ENCODE measurements at regions not wholly inside any gene's neighbourhood (a gene's known extent, or its start where the extent isn't known, plus 50 kb on each side); places are given as distances from the start of the nearest gene placed in this dataset.

DNA sequence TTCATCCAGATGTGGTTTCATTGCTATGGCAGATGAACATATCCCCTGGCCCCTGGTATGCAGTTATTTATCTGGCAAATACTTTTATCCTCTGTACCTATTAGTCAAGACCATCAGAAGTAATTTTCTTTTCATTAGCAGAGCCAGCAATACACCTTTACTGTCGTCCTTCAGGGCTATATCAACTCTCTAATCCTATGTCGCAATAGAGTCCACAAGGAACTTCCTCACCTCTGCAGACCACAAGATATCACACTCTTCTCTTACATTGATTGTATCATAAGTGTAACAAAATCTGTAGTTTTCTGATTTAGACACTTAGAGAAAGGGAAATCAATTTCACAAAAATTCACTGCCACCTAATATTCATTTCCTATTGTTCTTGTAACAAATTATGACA, 252.9 kb upstream of the DCC start:
- TF ChIP-seq LEF1 (IDR thresholded peaks at IDR 0.05; ENCODE audit: borderline replicate concordance) (no peak), FOXA1 (IDR thresholded peaks at IDR 0.05) (no peak), ELF4 (IDR thresholded peaks at IDR 0.05) (no peak), TARDBP (IDR thresholded peaks at IDR 0.05) (no peak), FOXM1 (IDR thresholded peaks at IDR 0.05; ENCODE audit: borderline replicate concordance) (no peak), L3MBTL2 (conservative IDR thresholded peaks at IDR 0.05) (no peak), ARNT (IDR thresholded peaks at IDR 0.05) (no peak), CTBP1 (IDR thresholded peaks at IDR 0.05; ENCODE audit: borderline replicate concordance) (no peak), SUZ12 (IDR thresholded peaks at IDR 0.05) (no peak), NFRKB (IDR thresholded peaks at IDR 0.05) (no peak), FOXK2 (IDR thresholded peaks at IDR 0.05) (no peak), SP1 (IDR thresholded peaks at IDR 0.05) (no peak), BHLHE40 (IDR thresholded peaks at IDR 0.05; ENCODE audit: borderline replicate concordance) (no peak), ZNF384 (IDR thresholded peaks at IDR 0.05) (no peak), HDGF (IDR thresholded peaks at IDR 0.05; ENCODE audit: borderline replicate concordance) (no peak)
- TF ChIP-seq, protein P1, sequence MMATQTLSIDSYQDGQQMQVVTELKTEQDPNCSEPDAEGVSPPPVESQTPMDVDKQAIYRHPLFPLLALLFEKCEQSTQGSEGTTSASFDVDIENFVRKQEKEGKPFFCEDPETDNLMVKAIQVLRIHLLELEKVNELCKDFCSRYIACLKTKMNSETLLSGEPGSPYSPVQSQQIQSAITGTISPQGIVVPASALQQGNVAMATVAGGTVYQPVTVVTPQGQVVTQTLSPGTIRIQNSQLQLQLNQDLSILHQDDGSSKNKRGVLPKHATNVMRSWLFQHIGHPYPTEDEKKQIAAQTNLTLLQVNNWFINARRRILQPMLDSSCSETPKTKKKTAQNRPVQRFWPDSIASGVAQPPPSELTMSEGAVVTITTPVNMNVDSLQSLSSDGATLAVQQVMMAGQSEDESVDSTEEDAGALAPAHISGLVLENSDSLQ (IDR thresholded peaks at IDR 0.05): no peak
- DNase-seq (ENCODE audit: extremely low spot score): no peak
- ChIA-PET CTCF (no interaction called here), POLR2A (no interaction called here)

DNA sequence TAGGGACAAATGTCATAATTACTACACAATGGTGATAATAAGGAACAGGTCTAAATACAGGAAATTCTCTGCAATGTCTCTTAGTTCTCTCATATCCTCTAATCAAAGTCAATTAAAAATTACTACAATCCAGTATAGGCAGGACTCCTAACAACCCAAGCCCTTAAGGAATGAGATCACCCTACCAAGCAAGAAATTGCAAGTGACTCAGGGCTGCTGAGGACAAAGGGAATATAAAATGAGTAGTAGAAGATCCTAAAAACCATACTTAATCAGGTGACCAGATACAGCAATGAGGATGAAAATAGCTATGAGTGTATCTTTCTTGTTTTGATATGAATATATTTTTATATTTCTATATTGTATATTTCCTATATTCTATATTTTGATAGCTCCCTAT, 250.0 kb upstream of the DCC start:
- POLR2A ChIA-PET: no interaction called here
- CTCF ChIA-PET: no interaction called here
- TF ChIP-seq L3MBTL2 (conservative IDR thresholded peaks at IDR 0.05): no peak
- TF ChIP-seq HDGF (IDR thresholded peaks at IDR 0.05; ENCODE audit: borderline replicate concordance): no peak
- TF ChIP-seq ELF4 (IDR thresholded peaks at IDR 0.05): no peak
- TF ChIP-seq FOXM1 (IDR thresholded peaks at IDR 0.05; ENCODE audit: borderline replicate concordance): no peak
- TF ChIP-seq TARDBP (IDR thresholded peaks at IDR 0.05): no peak
- TF ChIP-seq, protein P1 (IDR thresholded peaks at IDR 0.05): no peak
- TF ChIP-seq SP1 (IDR thresholded peaks at IDR 0.05): no peak
- no peak for TF ChIP-seq BHLHE40 (IDR thresholded peaks at IDR 0.05; ENCODE audit: borderline replicate concordance)
- TF ChIP-seq ZNF384 (IDR thresholded peaks at IDR 0.05): no peak
- TF ChIP-seq CTBP1 (IDR thresholded peaks at IDR 0.05; ENCODE audit: borderline replicate concordance): no peak
- TF ChIP-seq LEF1 (IDR thresholded peaks at IDR 0.05; ENCODE audit: borderline replicate concordance): no peak
- TF ChIP-seq FOXK2 (IDR thresholded peaks at IDR 0.05): no peak
- TF ChIP-seq FOXA1 (IDR thresholded peaks at IDR 0.05): no peak
- TF ChIP-seq ARNT (IDR thresholded peaks at IDR 0.05): no peak
- no peak for TF ChIP-seq SUZ12 (IDR thresholded peaks at IDR 0.05)
- DNase-seq (ENCODE audit: extremely low spot score): no peak

DNA sequence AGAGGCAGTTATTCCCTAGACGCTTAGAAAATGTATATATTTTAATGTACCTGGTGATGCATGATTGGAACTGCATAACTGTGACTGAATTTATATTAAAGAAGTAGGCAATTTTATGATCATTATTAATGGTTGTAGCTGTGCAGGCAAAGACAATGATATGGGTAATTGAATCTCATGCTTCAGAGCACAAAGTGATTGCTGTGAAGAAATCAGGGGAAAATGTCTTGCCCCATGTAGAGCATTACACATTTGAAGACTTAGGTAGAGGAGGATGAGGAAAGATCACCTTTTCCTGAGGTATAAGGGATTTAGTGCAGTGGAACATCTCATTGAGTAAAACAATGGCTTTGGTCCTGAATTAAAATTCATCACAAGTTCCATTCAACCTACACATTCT, 246.8 kb upstream of the DCC start:
- TF ChIP-seq, protein P1 (IDR thresholded peaks at IDR 0.05): no peak
- TF ChIP-seq BHLHE40 (IDR thresholded peaks at IDR 0.05; ENCODE audit: borderline replicate concordance) (no peak), L3MBTL2 (conservative IDR thresholded peaks at IDR 0.05) (no peak), HDGF (IDR thresholded peaks at IDR 0.05; ENCODE audit: borderline replicate concordance) (no peak), FOXM1 (IDR thresholded peaks at IDR 0.05; ENCODE audit: borderline replicate concordance) (no peak), SP1 (IDR thresholded peaks at IDR 0.05) (no peak), FOXA1 (IDR thresholded peaks at IDR 0.05) (no peak), SUZ12 (IDR thresholded peaks at IDR 0.05) (no peak), FOXK2 (IDR thresholded peaks at IDR 0.05) (no peak), NFRKB (IDR thresholded peaks at IDR 0.05) (no peak), TARDBP (IDR thresholded peaks at IDR 0.05) (no peak), ELF4 (IDR thresholded peaks at IDR 0.05) (no peak), ARNT (IDR thresholded peaks at IDR 0.05) (no peak)
- ChIA-PET POLR2A (no interaction called here), CTCF (no interaction called here)
- no peak for DNase-seq (ENCODE audit: extremely low spot score)

DNA sequence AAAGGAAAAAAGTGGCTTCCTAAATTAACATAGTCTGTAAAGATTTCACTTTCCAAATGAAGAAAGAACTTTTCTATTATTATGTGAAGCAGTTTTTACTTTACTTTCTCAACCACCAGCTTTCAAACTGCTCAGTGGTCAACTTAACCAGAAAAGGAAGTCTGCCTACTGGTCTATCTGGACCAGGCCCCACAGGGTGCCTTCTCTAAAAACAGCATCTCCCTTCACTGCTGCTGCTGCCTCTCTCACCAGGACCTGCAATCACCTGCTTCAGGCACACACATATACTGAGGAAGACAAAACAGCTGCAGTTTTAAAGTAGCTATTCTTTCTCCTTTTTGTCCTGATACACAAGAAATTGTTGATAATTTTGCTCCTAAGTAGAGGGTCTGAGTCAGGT, 221.3 kb upstream of the DCC start:
- DNase-seq (ENCODE audit: extremely low spot score): no peak
- POLR2A ChIA-PET: no interaction called here
- CTCF ChIA-PET: no interaction called here
- TF ChIP-seq FOXK2 (IDR thresholded peaks at IDR 0.05) (no peak), L3MBTL2 (conservative IDR thresholded peaks at IDR 0.05) (no peak), LEF1 (IDR thresholded peaks at IDR 0.05; ENCODE audit: borderline replicate concordance) (no peak), HDGF (IDR thresholded peaks at IDR 0.05; ENCODE audit: borderline replicate concordance) (no peak), BHLHE40 (IDR thresholded peaks at IDR 0.05; ENCODE audit: borderline replicate concordance) (no peak), TARDBP (IDR thresholded peaks at IDR 0.05) (no peak), ELF4 (IDR thresholded peaks at IDR 0.05) (no peak)
- TF ChIP-seq, protein P1 (IDR thresholded peaks at IDR 0.05): no peak

DNA sequence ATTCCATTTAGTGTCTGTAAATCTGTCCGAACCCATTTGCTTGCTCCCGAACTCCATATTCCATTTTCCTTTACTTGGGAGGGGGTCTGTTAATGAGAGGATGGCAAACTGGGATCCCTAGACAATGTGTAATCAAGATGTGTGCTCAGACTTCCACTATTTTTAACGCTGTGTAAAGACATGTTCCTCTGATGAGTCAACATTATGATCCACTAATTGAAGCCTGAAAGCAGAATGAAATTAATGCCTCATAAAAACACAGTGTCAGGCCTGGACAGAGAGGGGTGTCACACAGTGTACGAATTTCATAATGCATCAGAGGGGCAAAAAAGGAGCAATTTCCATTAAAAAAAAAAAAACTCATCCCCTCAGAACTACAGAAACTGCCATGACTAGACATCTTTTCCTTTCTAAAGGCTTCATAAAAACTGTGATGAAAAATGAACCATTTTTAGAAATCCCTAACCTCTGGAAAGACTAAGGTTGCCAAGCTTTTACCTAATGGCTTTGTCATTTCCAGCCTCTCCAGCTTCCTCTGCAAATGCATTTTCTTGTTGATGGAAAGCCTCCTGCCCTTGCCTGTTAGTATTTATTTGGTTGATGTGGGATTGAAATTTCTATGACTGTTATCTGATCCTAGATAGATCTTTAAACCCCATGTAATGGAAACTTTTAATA, 209.2 kb upstream of the DCC start:
- no peak for DNase-seq (ENCODE audit: extremely low spot score)
- POLR2A ChIA-PET: no interaction called here
- CTCF ChIA-PET: no interaction called here
- TF ChIP-seq FOXA1 (IDR thresholded peaks at IDR 0.05): no peak
- no peak for TF ChIP-seq ZNF384 (IDR thresholded peaks at IDR 0.05)
- no peak for TF ChIP-seq ARNT (IDR thresholded peaks at IDR 0.05)
- no peak for TF ChIP-seq BHLHE40 (IDR thresholded peaks at IDR 0.05; ENCODE audit: borderline replicate concordance)
- TF ChIP-seq NFRKB (IDR thresholded peaks at IDR 0.05): no peak
- no peak for TF ChIP-seq FOXM1 (IDR thresholded peaks at IDR 0.05; ENCODE audit: borderline replicate concordance)
- no peak for TF ChIP-seq CTBP1 (IDR thresholded peaks at IDR 0.05; ENCODE audit: borderline replicate concordance)
- TF ChIP-seq SP1 (IDR thresholded peaks at IDR 0.05): no peak
- no peak for TF ChIP-seq HDGF (IDR thresholded peaks at IDR 0.05; ENCODE audit: borderline replicate concordance)
- TF ChIP-seq L3MBTL2 (conservative IDR thresholded peaks at IDR 0.05): no peak
- no peak for TF ChIP-seq ELF4 (IDR thresholded peaks at IDR 0.05)
- TF ChIP-seq LEF1 (IDR thresholded peaks at IDR 0.05; ENCODE audit: borderline replicate concordance): no peak
- no peak for TF ChIP-seq SUZ12 (IDR thresholded peaks at IDR 0.05)
- no peak for TF ChIP-seq FOXK2 (IDR thresholded peaks at IDR 0.05)
- TF ChIP-seq, protein P1 (IDR thresholded peaks at IDR 0.05): no peak
- TF ChIP-seq TARDBP (IDR thresholded peaks at IDR 0.05): no peak
